ENCODE measurements at regions not wholly inside any gene's neighbourhood (a gene's known extent, or its start where the extent isn't known, plus 50 kb on each side); places are given as distances from the start of the nearest gene placed in this dataset.

- no peak for TF ChIP-seq CTCF (IDR thresholded peaks at IDR 0.05)
- no peak for TF ChIP-seq POLR2A (IDR thresholded peaks at IDR 0.05)
- TF ChIP-seq POLR2AphosphoS5 (IDR thresholded peaks at IDR 0.05), result no peak
Observed at GRCh38 chr3:193911784-193912340, 224.1 kb upstream of the HES1 start.

Data from prostate gland (tissue), 2 donors.